Neural progenitor cell (in vitro differentiated cells): ENCODE measurements at regions not wholly inside any gene's neighbourhood (a gene's known extent, or its start where the extent isn't known, plus 50 kb on each side); places are given as distances from the start of the nearest gene placed in this dataset.

ENCODE experiments used
- EZH2 ChIP-seq: fragments of 200-600 bp; sonication (generic); IDR thresholded peaks from 2 replicates; pipeline ENCODE4 v1.6.1; 2017; ENCODE audit warnings: antibody characterized with exemption, mild to moderate bottlenecking, moderate library complexity
- TF ChIP-seq, protein P1 (sequence below): fragments of 200-600 bp; sonication (generic); IDR thresholded peaks from 2 replicates; pipeline ENCODE4 v1.5.1; 2017; ENCODE audit warnings: antibody characterized with exemption, mild to moderate bottlenecking

DNA sequence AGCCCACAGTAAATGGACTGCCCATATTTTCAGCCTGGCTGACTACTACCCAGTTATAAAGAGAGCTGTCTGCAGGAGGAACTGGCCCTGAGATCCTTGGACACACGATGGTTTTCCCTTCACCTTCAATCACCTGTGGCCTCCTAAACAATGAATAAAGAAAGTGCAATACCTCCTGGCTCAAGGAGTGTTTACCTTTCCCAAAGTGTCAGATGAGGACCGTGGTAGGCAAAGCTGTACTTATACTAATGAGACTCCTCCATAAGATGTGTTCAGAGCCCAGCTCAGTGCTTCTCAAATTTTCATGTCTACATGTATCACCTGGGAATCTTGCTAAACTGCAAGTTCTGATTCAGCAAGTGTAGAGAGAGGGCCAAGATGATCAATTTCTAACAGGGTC, 284.5 kb upstream of the VLDLR start:
- TF ChIP-seq, protein P1, sequence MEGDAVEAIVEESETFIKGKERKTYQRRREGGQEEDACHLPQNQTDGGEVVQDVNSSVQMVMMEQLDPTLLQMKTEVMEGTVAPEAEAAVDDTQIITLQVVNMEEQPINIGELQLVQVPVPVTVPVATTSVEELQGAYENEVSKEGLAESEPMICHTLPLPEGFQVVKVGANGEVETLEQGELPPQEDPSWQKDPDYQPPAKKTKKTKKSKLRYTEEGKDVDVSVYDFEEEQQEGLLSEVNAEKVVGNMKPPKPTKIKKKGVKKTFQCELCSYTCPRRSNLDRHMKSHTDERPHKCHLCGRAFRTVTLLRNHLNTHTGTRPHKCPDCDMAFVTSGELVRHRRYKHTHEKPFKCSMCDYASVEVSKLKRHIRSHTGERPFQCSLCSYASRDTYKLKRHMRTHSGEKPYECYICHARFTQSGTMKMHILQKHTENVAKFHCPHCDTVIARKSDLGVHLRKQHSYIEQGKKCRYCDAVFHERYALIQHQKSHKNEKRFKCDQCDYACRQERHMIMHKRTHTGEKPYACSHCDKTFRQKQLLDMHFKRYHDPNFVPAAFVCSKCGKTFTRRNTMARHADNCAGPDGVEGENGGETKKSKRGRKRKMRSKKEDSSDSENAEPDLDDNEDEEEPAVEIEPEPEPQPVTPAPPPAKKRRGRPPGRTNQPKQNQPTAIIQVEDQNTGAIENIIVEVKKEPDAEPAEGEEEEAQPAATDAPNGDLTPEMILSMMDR: no peak
- TF ChIP-seq EZH2: no peak
